IMR-90 (cell line): ENCODE measurements at regions not wholly inside any gene's neighbourhood (a gene's known extent, or its start where the extent isn't known, plus 50 kb on each side); places are given as distances from the start of the nearest gene placed in this dataset.

Source experiments
- ATAC-seq: fragments of 200-7000 bp; cut with Tn5 transposase; 2 replicates; pipeline ENCODE4 v1.9.1; 2020; ENCODE audit warnings: low read depth, mild to moderate bottlenecking, moderate library complexity
- BruUV-seq: library from RNA; stranded (reverse); fragments of 400-500 nt; replicated peaks from 2 replicates; lab custom pipeline; 2021; lab: Mats Ljungman, UMichigan
- CTCF ChIA-PET: fragments of 300-600 bp; formaldehyde crosslinking; extraction: SDS; loops from one replicate; lab custom pipeline; 2021; ENCODE audit warnings: antibody characterized with exemption; lab: Yijun Ruan, JAX
- POLR2A ChIA-PET: fragments of 300-600 bp; sonication (Branson Sonifier 250); formaldehyde crosslinking; loops from one replicate; lab custom pipeline; 2022; ENCODE audit warnings: antibody characterized with exemption; ENCODE audit not compliant: unreplicated experiment; lab: Charles Lee
- DNase-seq: peaks from one replicate; pipeline ENCODE4 v3.0.0; 2013
- H2AFZ ChIP-seq: replicated peaks from 2 replicates; pipeline ENCODE3; 2013; ENCODE audit warnings: low read length, mild to moderate bottlenecking; ENCODE audit not compliant: poor library complexity
- H2AK5ac ChIP-seq: 2 replicates; pipeline ENCODE4 v1.6.1; 2013; ENCODE audit warnings: low read depth, low read length, inconsistent platforms
- H2AK9ac ChIP-seq: replicated peaks from 2 replicates; pipeline ENCODE3; 2013; ENCODE audit warnings: mild to moderate bottlenecking, low read depth, low read length, moderate library complexity; ENCODE audit not compliant: poor library complexity
- H2BK120ac ChIP-seq: 2 replicates; pipeline ENCODE4 v1.6.1; 2013; ENCODE audit warnings: low read depth, low read length, inconsistent platforms
- H2BK15ac ChIP-seq: 3 replicates; pipeline ENCODE4 v1.6.1; 2013; ENCODE audit warnings: low read depth, low read length, inconsistent platforms
- H2BK20ac ChIP-seq: 2 replicates; pipeline ENCODE4 v1.6.1; 2013; ENCODE audit warnings: low read depth, mild to moderate bottlenecking, inconsistent platforms, low read length, moderate library complexity
- H2BK5ac ChIP-seq: 2 replicates; pipeline ENCODE4 v1.6.1; 2013; ENCODE audit warnings: mild to moderate bottlenecking, low read depth, low read length, inconsistent platforms; ENCODE audit not compliant: poor library complexity, severe bottlenecking
- H3K14ac ChIP-seq: replicated peaks from 2 replicates; pipeline ENCODE4 v1.6.1; 2013; ENCODE audit warnings: low read depth, low read length, inconsistent platforms
- H3K18ac ChIP-seq: 2 replicates; pipeline ENCODE4 v1.6.1; 2013; ENCODE audit warnings: low read depth, low read length, control low read depth
- H3K23ac ChIP-seq: 2 replicates; pipeline ENCODE4 v1.6.1; 2013; ENCODE audit warnings: low read depth, low read length, inconsistent platforms
- H3K27ac ChIP-seq: 2 replicates; pipeline ENCODE4 v1.5.1; 2013; ENCODE audit warnings: mild to moderate bottlenecking, control low read depth, low read length; ENCODE audit not compliant: insufficient read depth
- H3K27me3 ChIP-seq: 2 replicates; pipeline ENCODE4 v1.6.1; 2013; ENCODE audit warnings: low read length; ENCODE audit not compliant: control insufficient read depth, insufficient read depth
- H3K36me3 ChIP-seq: 2 replicates; pipeline ENCODE4 v1.6.1; 2013; ENCODE audit warnings: low read length, mixed read lengths; ENCODE audit not compliant: control insufficient read depth, insufficient read depth
- H3K4ac ChIP-seq: 2 replicates; pipeline ENCODE4 v1.6.1; 2013; ENCODE audit warnings: low read depth, low read length, inconsistent platforms
- H3K4me1 ChIP-seq: 2 replicates; pipeline ENCODE4 v1.6.1; 2013; ENCODE audit warnings: low read length, mixed read lengths; ENCODE audit not compliant: control insufficient read depth, insufficient read depth
- H3K4me2 ChIP-seq: 2 replicates; pipeline ENCODE4 v1.6.1; 2013; ENCODE audit warnings: low read depth, mild to moderate bottlenecking, control low read depth, low read length, moderate library complexity
- H3K4me3 ChIP-seq: 2 replicates; pipeline ENCODE4 v1.5.1; 2013; ENCODE audit warnings: low read depth, mild to moderate bottlenecking, control low read depth, low read length, moderate library complexity; ENCODE audit not compliant: insufficient read depth
- H3K56ac ChIP-seq: 2 replicates; pipeline ENCODE4 v1.6.1; 2013; ENCODE audit warnings: low read length, inconsistent platforms; ENCODE audit not compliant: insufficient read depth; ENCODE audit errors: extremely low read depth
- H3K79me1 ChIP-seq, 2 experiments: 2 replicates each; pipeline ENCODE4 v1.6.1; 2013; ENCODE audit warnings: low read length in 2 of 2, inconsistent platforms in 1 of 2, low read depth in 1 of 2
- H3K9ac ChIP-seq: 2 replicates; pipeline ENCODE4 v1.6.1; 2013; ENCODE audit warnings: low read depth, low read length, control low read depth
- H3K9me1 ChIP-seq: 2 replicates; pipeline ENCODE4 v1.6.1; 2013; ENCODE audit warnings: low read length, inconsistent platforms; ENCODE audit not compliant: insufficient read depth
- H3K9me3 ChIP-seq: 2 replicates; pipeline ENCODE4 v1.6.1; 2013; ENCODE audit warnings: low read length; ENCODE audit not compliant: control insufficient read depth, insufficient read depth
- H4K20me1 ChIP-seq: 2 replicates; pipeline ENCODE4 v1.6.1; 2013; ENCODE audit warnings: low read length, inconsistent platforms; ENCODE audit not compliant: insufficient read depth
- H4K5ac ChIP-seq: 2 replicates; pipeline ENCODE4 v1.6.1; 2013; ENCODE audit warnings: mild to moderate bottlenecking, low read depth, low read length, control low read depth
- H4K8ac ChIP-seq, 2 experiments: 2 replicates each; pipeline ENCODE4 v1.6.1; 2013; ENCODE audit warnings: low read depth in 2 of 2, low read length in 2 of 2, control low read depth in 1 of 2, inconsistent platforms in 1 of 2
- H4K91ac ChIP-seq: 2 replicates; pipeline ENCODE4 v1.6.1; 2013; ENCODE audit warnings: low read depth, low read length, inconsistent platforms; ENCODE audit not compliant: insufficient read depth
- BHLHE40 ChIP-seq: fragments of 150-350 bp; IDR thresholded peaks from 2 replicates; pipeline ENCODE4 v1.6.1; 2016; ENCODE audit warnings: mild to moderate bottlenecking, low read depth, low read length
- CHD1 ChIP-seq: IDR thresholded peaks from 2 replicates; pipeline ENCODE4 v1.6.1; 2012; ENCODE audit warnings: low read depth, low read length, improper control_type of control experiment
- CTCF ChIP-seq: conservative IDR thresholded peaks from 2 replicates; pipeline ENCODE4 v1.5.1; 2012; ENCODE audit warnings: mild to moderate bottlenecking, low read depth, low read length, improper control_type of control experiment
- MAZ ChIP-seq: IDR thresholded peaks from 2 replicates; pipeline ENCODE4 v1.6.1; 2012; ENCODE audit warnings: low read depth, mild to moderate bottlenecking, low read length, improper control_type of control experiment, moderate library complexity, borderline replicate concordance
- MXI1 ChIP-seq: IDR thresholded peaks from 2 replicates; pipeline ENCODE4 v1.6.1; 2012; ENCODE audit warnings: low read depth, mild to moderate bottlenecking, low read length, moderate library complexity, borderline replicate concordance
- NFE2L2 ChIP-seq: fragments of 150-350 bp; IDR thresholded peaks from 2 replicates; pipeline ENCODE4 v1.6.1; 2016; ENCODE audit warnings: low read depth, mild to moderate bottlenecking, low read length
- RCOR1 ChIP-seq: IDR thresholded peaks from 2 replicates; pipeline ENCODE4 v1.6.1; 2012; ENCODE audit warnings: mild to moderate bottlenecking, low read length, improper control_type of control experiment; ENCODE audit not compliant: insufficient replicate concordance
- RFX5 ChIP-seq: IDR thresholded peaks from 2 replicates; pipeline ENCODE4 v1.8.0; 2012; ENCODE audit warnings: low read depth, mild to moderate bottlenecking, low read length, moderate library complexity
- WGBS, 2 experiments: methylation state at CpG; one replicate each; pipeline versions ENCODE4 v1.1.5 to v1.1.7; 2013; ENCODE audit warnings: missing lambda C conversion rate in 2 of 2; ENCODE audit not compliant: insufficient read length in 1 of 2; ENCODE audit errors: extremely low coverage in 2 of 2; 5-methylcytosine and 5-hydroxymethylcytosine counted together
- dilution Hi-C: fragments of 300-500 bp; cut with HindIII; formaldehyde crosslinking; loops from one replicate; pipeline ENCODE4 v1.14.3; 2018; ENCODE audit warnings: low sequenced_read_pairs; ENCODE audit not compliant: unreplicated experiment
- in situ Hi-C: fragments of 300-500 bp; cut with MboI; formaldehyde crosslinking; loops from 3 replicates; pipeline ENCODE4 v1.14.3; 2019; ENCODE audit warnings: low sequenced_read_pairs, inconsistent platforms, mixed read lengths
- intact Hi-C: fragments of 100-400 bp; cut with micrococcal nuclease; formaldehyde crosslinking; loops from 2 replicates; pipeline ENCODE4 v1.10.0; 2022
- TF ChIP-seq, protein P1 (sequence below): fragments of 150-350 bp; IDR thresholded peaks from 2 replicates; pipeline ENCODE4 v1.6.1; 2017; ENCODE audit warnings: mild to moderate bottlenecking, antibody characterized with exemption, low read length, low read depth

DNA sequence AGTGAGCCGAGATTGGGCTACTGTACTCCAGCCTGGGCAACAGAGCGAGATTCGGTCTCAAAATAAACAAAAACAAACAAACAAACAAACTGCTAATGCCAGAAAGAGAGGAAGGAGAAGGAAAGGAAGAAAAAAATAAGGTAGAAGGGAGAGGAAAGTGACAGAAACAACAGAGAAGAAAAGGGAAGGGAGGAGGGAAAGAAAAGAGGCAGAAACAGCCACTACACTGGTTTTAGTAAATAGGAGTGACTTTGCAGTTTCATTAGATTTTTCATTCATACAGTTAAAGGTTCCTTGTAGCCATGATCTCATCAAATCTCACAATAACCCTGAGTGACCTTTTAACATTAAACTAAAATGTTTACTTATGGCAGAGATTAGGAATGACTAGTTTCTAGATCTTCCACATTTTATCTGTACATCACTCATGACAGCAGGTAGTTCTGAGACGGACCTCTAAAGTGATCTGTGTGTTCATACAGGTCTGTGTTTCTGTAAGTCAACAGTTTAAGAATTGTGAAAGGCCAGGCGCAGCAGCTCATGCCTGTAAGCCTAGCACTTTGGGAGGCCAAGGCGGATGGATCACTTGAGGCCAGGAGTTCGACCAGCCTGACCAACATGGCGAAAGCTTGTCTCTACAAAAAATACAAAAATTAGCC, 191.3 kb upstream of the KLF14 start:
- intact Hi-C loops = no loop called here
- H3K79me1 ChIP-seq = peaks cover 8 to 60% of the 10 kb centered on the region in 2 experiments
- peak overlapping the region; percentile 23; the same call in 2 of the 3 replicates for H2BK15ac ChIP-seq
- H3K9ac ChIP-seq = peak overlapping the region; percentile 11; the same call in 1 of the 2 replicates
- CTCF ChIA-PET = no interaction called here
- H3K9me3 ChIP-seq = no peaks in the 10 kb centered on the region
- peak; percentile 30; the same call in 1 of the 2 replicates for ATAC-seq
- no peak overlapping the region for H4K91ac ChIP-seq
- WGBS, 2 experiments = 78% methylated on average over 3 of the region's 8 CpGs; no CpG with 5 or more reads in 1 of the 2 experiments
- in situ Hi-C loops = no loop called here
- no peak overlapping the region for H2AK9ac ChIP-seq
- H3K23ac ChIP-seq = peak overlapping the region; percentile 75; the same call in 1 of the 2 replicates
- H3K4me2 ChIP-seq = peak overlapping the region; percentile 20; the same call in 1 of the 2 replicates
- no peak for TF ChIP-seq RFX5
- no peak for TF ChIP-seq CTCF
- TF ChIP-seq BHLHE40 = no peak
- TF ChIP-seq, protein P1, sequence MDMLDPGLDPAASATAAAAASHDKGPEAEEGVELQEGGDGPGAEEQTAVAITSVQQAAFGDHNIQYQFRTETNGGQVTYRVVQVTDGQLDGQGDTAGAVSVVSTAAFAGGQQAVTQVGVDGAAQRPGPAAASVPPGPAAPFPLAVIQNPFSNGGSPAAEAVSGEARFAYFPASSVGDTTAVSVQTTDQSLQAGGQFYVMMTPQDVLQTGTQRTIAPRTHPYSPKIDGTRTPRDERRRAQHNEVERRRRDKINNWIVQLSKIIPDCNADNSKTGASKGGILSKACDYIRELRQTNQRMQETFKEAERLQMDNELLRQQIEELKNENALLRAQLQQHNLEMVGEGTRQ = no peak
- TF ChIP-seq MAZ = no peak
- TF ChIP-seq MXI1 = no peak
- peak; percentile 76 for TF ChIP-seq NFE2L2
- no peak for TF ChIP-seq RCOR1
- no peak for TF ChIP-seq CHD1
- H4K8ac ChIP-seq = peak overlapping the region in 1 of 2 experiments; percentile 57; a peak in 3 of 4 replicates
- peaks cover 9% of the 10 kb centered on the region for H3K36me3 ChIP-seq
- H2BK5ac ChIP-seq = peak overlapping the region; percentile 83
- 0 out of 2 replicates have a peak overlapping the region, but pooled peaks have one; percentile 15 for H4K5ac ChIP-seq
- H2BK20ac ChIP-seq = peak overlapping the region; percentile 20; the same call in 1 of the 2 replicates
- no peak overlapping the region for H2AFZ ChIP-seq
- no peak overlapping the region for H3K4me3 ChIP-seq
- H3K27me3 ChIP-seq = no peaks in the 10 kb centered on the region
- H3K18ac ChIP-seq = peak overlapping the region; percentile 48; the same call in 1 of the 2 replicates
- POLR2A ChIA-PET = no interaction called here
- peak overlapping the region; percentile 64 for H3K4ac ChIP-seq
- H3K27ac ChIP-seq = peak overlapping the region; percentile 62
- H2AK5ac ChIP-seq = peak overlapping the region; percentile 41; the same call in 1 of the 2 replicates
- BruUV-seq = no TSS peak
- peaks cover 20% of the 10 kb centered on the region; the same call in 1 of the 2 replicates for H4K20me1 ChIP-seq
- DNase-seq = no peak
- H3K4me1 ChIP-seq = peaks cover 30% of the 10 kb centered on the region
- H3K14ac ChIP-seq = peak overlapping the region; percentile 77; the same call in 1 of the 2 replicates
- H2BK120ac ChIP-seq = peak overlapping the region; percentile 48; the same call in 1 of the 2 replicates
- H3K56ac ChIP-seq = no peak overlapping the region
- dilution Hi-C loops = no loop called here
- peaks cover 28% of the 10 kb centered on the region for H3K9me1 ChIP-seq
